ENCODE measurements at regions not wholly inside any gene's neighbourhood (a gene's known extent, or its start where the extent isn't known, plus 50 kb on each side); places are given as distances from the start of the nearest gene placed in this dataset.

DNA sequence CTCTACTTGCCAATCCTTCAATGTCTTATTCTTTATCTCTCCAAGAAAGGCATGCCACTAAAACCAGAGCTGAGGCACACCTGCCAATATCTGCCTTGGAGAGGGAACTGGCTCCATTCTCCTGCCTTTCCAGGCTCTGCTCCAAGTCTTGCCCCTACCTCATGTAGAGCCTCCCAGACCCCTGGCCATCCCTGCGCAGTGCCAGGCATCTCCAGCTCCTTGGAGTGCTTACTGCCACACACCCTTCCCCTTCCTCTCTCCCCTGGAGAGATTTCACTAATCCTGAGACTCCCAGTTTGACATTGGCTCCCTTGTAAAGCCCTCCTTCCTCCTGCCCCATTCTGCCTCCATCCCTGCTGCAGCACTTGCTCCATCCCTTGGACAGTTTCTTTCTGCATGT, 255.2 kb upstream of the ZMIZ1 start:
- Histone ChIP-seq H3K27ac (no peak overlapping the region), H3K4me1 (ENCODE audit: low read depth) (peaks cover 5% of the 10 kb centered on the region), H3K27me3 (no peaks in the 10 kb centered on the region), H3K4me3 (no peak overlapping the region), H3K9me3 (ENCODE audit: low read depth) (no peaks in the 10 kb centered on the region), H3K36me3 (no peaks in the 10 kb centered on the region)
- TF ChIP-seq, protein P1, sequence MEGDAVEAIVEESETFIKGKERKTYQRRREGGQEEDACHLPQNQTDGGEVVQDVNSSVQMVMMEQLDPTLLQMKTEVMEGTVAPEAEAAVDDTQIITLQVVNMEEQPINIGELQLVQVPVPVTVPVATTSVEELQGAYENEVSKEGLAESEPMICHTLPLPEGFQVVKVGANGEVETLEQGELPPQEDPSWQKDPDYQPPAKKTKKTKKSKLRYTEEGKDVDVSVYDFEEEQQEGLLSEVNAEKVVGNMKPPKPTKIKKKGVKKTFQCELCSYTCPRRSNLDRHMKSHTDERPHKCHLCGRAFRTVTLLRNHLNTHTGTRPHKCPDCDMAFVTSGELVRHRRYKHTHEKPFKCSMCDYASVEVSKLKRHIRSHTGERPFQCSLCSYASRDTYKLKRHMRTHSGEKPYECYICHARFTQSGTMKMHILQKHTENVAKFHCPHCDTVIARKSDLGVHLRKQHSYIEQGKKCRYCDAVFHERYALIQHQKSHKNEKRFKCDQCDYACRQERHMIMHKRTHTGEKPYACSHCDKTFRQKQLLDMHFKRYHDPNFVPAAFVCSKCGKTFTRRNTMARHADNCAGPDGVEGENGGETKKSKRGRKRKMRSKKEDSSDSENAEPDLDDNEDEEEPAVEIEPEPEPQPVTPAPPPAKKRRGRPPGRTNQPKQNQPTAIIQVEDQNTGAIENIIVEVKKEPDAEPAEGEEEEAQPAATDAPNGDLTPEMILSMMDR (IDR thresholded peaks at IDR 0.05; ENCODE audit: low read depth, low read length): no peak
- DNase-seq (ENCODE audit: low read depth in 1 of 2, low spot score in 1 of 2): no peak

GRCh38 chr10:78813998-78814399, 254.8 kb upstream of the ZMIZ1 start:
- TF ChIP-seq, protein P1 (IDR thresholded peaks at IDR 0.05; ENCODE audit: low read depth, low read length): no peak
- DNase-seq (ENCODE audit: low read depth in 1 of 2, low spot score in 1 of 2): no peak
- no peaks in the 10 kb centered on the region for H3K9me3 ChIP-seq (ENCODE audit: low read depth)

GRCh38 chr10:78814407-78814806, 254.4 kb upstream of the ZMIZ1 start:
- Histone ChIP-seq H3K27me3 (no peaks in the 10 kb centered on the region), H3K27ac (no peak overlapping the region), H3K36me3 (no peaks in the 10 kb centered on the region), H3K9me3 (ENCODE audit: low read depth) (no peaks in the 10 kb centered on the region), H3K4me1 (ENCODE audit: low read depth) (peaks cover 5% of the 10 kb centered on the region), H3K4me3 (no peak overlapping the region)
- TF ChIP-seq, protein P1 (IDR thresholded peaks at IDR 0.05; ENCODE audit: low read depth, low read length): no peak
- DNase-seq (ENCODE audit: low read depth in 1 of 2, low spot score in 1 of 2): no peak

More at GRCh38 chr10:78813998-78814399, 254.8 kb upstream of the ZMIZ1 start:
- H3K36me3 ChIP-seq: no peaks in the 10 kb centered on the region
- peaks cover 5% of the 10 kb centered on the region for H3K4me1 ChIP-seq (ENCODE audit: low read depth)
- H3K4me3 ChIP-seq: no peak overlapping the region
- no peaks in the 10 kb centered on the region for H3K27me3 ChIP-seq
- H3K27ac ChIP-seq: no peak overlapping the region

- no peaks in the 10 kb centered on the region for H3K36me3 ChIP-seq
- peaks cover 5% of the 10 kb centered on the region for H3K4me1 ChIP-seq (ENCODE audit: low read depth)
- H3K27ac ChIP-seq: no peak overlapping the region
- H3K9me3 ChIP-seq (ENCODE audit: low read depth): no peaks in the 10 kb centered on the region
- TF ChIP-seq, protein P1 (IDR thresholded peaks at IDR 0.05; ENCODE audit: low read depth, low read length): no peak
- no peak overlapping the region for H3K4me3 ChIP-seq
- DNase-seq (ENCODE audit: low read depth in 1 of 2, low spot score in 1 of 2): no peak
- H3K27me3 ChIP-seq: no peaks in the 10 kb centered on the region
These were observed 252.9 kb upstream of the ZMIZ1 start for GRCh38 chr10:78815702-78816334.

DNA sequence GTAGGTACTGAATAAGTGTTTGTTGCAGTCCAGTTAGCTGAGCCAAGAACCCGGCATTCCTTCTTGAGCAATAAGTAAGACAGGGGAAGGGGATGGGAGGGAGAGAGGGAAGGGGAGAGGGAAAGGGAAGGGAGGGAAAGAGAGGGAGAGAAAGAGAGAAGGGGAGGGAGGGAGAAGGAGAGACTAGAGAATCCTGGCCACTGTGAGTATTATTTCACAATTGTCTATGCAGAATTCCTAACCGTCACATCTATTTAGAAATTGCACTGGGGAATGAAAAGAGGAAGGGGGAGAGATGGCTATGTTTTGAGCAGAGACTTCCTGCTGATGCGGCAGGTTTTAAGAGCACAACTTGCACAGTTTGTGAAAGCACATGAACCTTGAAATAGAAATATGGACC, 251.4 kb upstream of the ZMIZ1 start:
- TF ChIP-seq, protein P1 (IDR thresholded peaks at IDR 0.05; ENCODE audit: low read depth, low read length): no peak
- Histone ChIP-seq H3K9me3 (ENCODE audit: low read depth) (no peaks in the 10 kb centered on the region), H3K36me3 (no peaks in the 10 kb centered on the region), H3K27me3 (no peaks in the 10 kb centered on the region), H3K27ac (no peak overlapping the region), H3K4me1 (ENCODE audit: low read depth) (peaks cover 5% of the 10 kb centered on the region), H3K4me3 (no peak overlapping the region)
- peak in 1 of 2 donors; percentile 82 for DNase-seq (ENCODE audit: low read depth in 1 of 2, low spot score in 1 of 2)

All from cardiac muscle cell (in vitro differentiated cells and primary cell).